ENCODE measurements at regions not wholly inside any gene's neighbourhood (a gene's known extent, or its start where the extent isn't known, plus 50 kb on each side); places are given as distances from the start of the nearest gene placed in this dataset.

DNA sequence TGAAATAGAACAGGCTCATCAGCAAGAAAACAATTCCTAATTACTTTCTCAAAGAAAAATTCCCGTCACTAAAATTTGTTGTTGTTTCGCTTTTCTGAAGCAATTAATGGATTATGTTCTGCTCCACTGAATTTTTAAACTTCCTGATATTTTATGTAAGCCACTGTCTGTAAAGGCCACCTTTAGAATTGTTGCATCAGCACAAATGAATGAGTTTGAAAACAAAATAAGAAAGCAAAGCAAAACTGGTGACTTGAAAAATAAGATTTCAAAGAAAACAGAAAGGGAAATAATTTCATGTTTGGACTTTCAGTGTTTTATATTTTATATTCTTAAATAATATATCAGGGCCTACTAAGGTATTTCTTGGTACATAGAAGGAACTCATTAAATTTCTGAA lies 636.3 kb upstream of the TYRP1 start:
- no peak for ATAC-seq (ENCODE audit: insufficient read depth, low FRiP score)

DNA sequence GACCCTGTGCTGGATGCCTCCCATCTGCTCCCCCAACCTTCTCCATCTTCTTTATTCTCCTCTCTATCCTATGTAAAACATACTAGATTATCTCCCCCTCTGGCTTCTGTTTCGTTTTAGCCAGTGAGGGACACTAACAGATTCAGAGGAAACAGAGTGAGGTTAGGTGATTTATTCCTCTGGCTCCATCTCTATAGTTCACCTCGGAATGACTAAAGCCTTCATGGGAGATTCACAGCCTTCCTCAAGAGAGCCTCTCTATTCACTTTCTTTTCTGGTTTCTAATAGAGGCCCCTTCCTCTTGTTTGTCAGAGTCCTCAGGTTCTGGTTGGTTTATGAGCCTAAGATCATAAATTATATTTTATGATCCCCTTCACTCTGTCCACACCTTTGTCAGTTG lies 633.1 kb upstream of the TYRP1 start:
- Histone ChIP-seq H3K27me3 (ENCODE audit: control insufficient read depth in 3 of 3, insufficient read depth in 3 of 3, low read length in 2 of 3) (no peaks in the 10 kb centered on the region), H3K4me1 (ENCODE audit: control insufficient read depth in 5 of 5, insufficient read depth in 5 of 5, low read length in 5 of 5) (no peaks in the 10 kb centered on the region), H3K4me3 (no peak overlapping the region), H3K36me3 (ENCODE audit: control insufficient read depth in 4 of 4, insufficient read depth in 4 of 4, low read length in 4 of 4) (no peaks in the 10 kb centered on the region), H3K9me3 (ENCODE audit: control insufficient read depth in 4 of 4, insufficient read depth in 3 of 4, low read length in 3 of 4) (no peaks in the 10 kb centered on the region), H3K9ac (ENCODE audit: insufficient read depth in 1 of 2, low read length in 2 of 2) (no peak overlapping the region), H3K27ac (ENCODE audit: low read depth in 1 of 2, low read length in 1 of 2) (no peak overlapping the region)
- DNase-seq (no peak), ATAC-seq (ENCODE audit: insufficient read depth, low FRiP score) (no peak)
- WGBS, 2 donors: 40 to 48% methylated on average over 2 of the region's 2 CpGs
- TF ChIP-seq, protein P1, sequence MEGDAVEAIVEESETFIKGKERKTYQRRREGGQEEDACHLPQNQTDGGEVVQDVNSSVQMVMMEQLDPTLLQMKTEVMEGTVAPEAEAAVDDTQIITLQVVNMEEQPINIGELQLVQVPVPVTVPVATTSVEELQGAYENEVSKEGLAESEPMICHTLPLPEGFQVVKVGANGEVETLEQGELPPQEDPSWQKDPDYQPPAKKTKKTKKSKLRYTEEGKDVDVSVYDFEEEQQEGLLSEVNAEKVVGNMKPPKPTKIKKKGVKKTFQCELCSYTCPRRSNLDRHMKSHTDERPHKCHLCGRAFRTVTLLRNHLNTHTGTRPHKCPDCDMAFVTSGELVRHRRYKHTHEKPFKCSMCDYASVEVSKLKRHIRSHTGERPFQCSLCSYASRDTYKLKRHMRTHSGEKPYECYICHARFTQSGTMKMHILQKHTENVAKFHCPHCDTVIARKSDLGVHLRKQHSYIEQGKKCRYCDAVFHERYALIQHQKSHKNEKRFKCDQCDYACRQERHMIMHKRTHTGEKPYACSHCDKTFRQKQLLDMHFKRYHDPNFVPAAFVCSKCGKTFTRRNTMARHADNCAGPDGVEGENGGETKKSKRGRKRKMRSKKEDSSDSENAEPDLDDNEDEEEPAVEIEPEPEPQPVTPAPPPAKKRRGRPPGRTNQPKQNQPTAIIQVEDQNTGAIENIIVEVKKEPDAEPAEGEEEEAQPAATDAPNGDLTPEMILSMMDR (IDR thresholded peaks at IDR 0.05; ENCODE audit: control extremely low read depth, extremely low read depth): no peak

More for the DNA sequence above, 636.3 kb upstream of the TYRP1 start:
- Histone ChIP-seq H3K4me3 (no peak overlapping the region), H3K4me1 (ENCODE audit: control insufficient read depth in 5 of 5, insufficient read depth in 5 of 5, low read length in 5 of 5) (no peaks in the 10 kb centered on the region), H3K27me3 (ENCODE audit: control insufficient read depth in 3 of 3, insufficient read depth in 3 of 3, low read length in 2 of 3) (no peaks in the 10 kb centered on the region), H3K9me3 (ENCODE audit: control insufficient read depth in 4 of 4, insufficient read depth in 3 of 4, low read length in 3 of 4) (peaks cover 0 to 3% (median 2%) of the 10 kb centered on the region in 4 donors), H3K36me3 (ENCODE audit: control insufficient read depth in 4 of 4, insufficient read depth in 4 of 4, low read length in 4 of 4) (no peaks in the 10 kb centered on the region), H3K9ac (ENCODE audit: insufficient read depth in 1 of 2, low read length in 2 of 2) (no peak overlapping the region), H3K27ac (ENCODE audit: low read depth in 1 of 2, low read length in 1 of 2) (no peak overlapping the region)
- 92% methylated on average over 2 of the region's 2 CpGs for WGBS, 2 donors
- TF ChIP-seq, protein P1 (IDR thresholded peaks at IDR 0.05; ENCODE audit: control extremely low read depth, extremely low read depth): no peak
- DNase-seq: no peak

DNA sequence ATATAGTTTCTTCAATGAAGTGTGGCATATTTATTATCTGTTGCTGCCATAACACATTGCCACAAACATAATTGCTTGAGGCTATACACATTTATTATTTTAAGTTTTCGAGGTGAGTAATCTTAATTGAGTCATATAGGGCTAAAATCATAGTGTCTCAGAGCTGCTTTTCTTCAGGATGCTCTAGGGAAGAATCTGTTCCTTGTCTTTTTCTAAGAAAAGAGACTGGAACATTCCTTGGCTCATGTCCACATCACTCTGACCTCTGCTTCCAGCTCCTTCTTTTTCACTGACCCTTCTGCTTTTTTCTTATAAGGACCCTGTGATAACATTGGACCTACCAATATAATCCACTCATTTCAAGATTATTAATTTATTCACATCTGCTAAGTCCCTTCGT lies 632.4 kb upstream of the TYRP1 start:
- Histone ChIP-seq H3K27ac (ENCODE audit: low read depth in 1 of 2, low read length in 1 of 2) (no peak overlapping the region), H3K36me3 (ENCODE audit: control insufficient read depth in 4 of 4, insufficient read depth in 4 of 4, low read length in 4 of 4) (no peaks in the 10 kb centered on the region), H3K9ac (ENCODE audit: insufficient read depth in 1 of 2, low read length in 2 of 2) (no peak overlapping the region), H3K9me3 (ENCODE audit: control insufficient read depth in 4 of 4, insufficient read depth in 3 of 4, low read length in 3 of 4) (no peaks in the 10 kb centered on the region), H3K27me3 (ENCODE audit: control insufficient read depth in 3 of 3, insufficient read depth in 3 of 3, low read length in 2 of 3) (no peaks in the 10 kb centered on the region), H3K4me1 (ENCODE audit: control insufficient read depth in 5 of 5, insufficient read depth in 5 of 5, low read length in 5 of 5) (no peaks in the 10 kb centered on the region), H3K4me3 (no peak overlapping the region)
- WGBS, 2 donors: 74 to 75% methylated on average over 2 of the region's 2 CpGs
- ATAC-seq (ENCODE audit: insufficient read depth, low FRiP score): no peak
- DNase-seq: no peak
- TF ChIP-seq, protein P1 (IDR thresholded peaks at IDR 0.05; ENCODE audit: control extremely low read depth, extremely low read depth): no peak

DNA sequence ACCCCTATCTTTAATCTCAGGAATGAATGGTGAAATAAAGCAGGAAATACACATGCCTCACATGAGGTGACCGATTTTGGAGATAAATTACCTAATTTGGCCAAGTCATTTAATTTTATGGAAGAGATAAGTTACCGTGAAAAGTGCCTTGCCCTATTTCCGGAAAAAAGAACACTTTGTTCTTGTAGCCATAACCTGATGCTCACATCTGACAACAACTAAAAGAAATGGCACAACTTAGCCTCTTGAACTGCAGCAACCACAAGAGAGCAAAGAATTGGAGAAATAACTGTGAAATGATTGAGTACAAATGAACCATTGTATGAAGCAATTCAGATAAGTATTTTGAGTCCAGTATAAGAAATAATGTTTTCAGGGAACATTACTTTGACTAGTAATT lies 628.1 kb upstream of the TYRP1 start:
- no peak for ATAC-seq (ENCODE audit: insufficient read depth, low FRiP score)
- no peaks in the 10 kb centered on the region for H3K4me1 ChIP-seq (ENCODE audit: control insufficient read depth in 5 of 5, insufficient read depth in 5 of 5, low read length in 5 of 5)
- H3K27ac ChIP-seq (ENCODE audit: low read depth in 1 of 2, low read length in 1 of 2): no peak overlapping the region
- no peaks in the 10 kb centered on the region for H3K36me3 ChIP-seq (ENCODE audit: control insufficient read depth in 4 of 4, insufficient read depth in 4 of 4, low read length in 4 of 4)
- TF ChIP-seq, protein P1 (IDR thresholded peaks at IDR 0.05; ENCODE audit: control extremely low read depth, extremely low read depth): no peak
- no peaks in the 10 kb centered on the region for H3K27me3 ChIP-seq (ENCODE audit: control insufficient read depth in 3 of 3, insufficient read depth in 3 of 3, low read length in 2 of 3)
- DNase-seq: no peak
- no peak overlapping the region for H3K4me3 ChIP-seq
- H3K9ac ChIP-seq (ENCODE audit: insufficient read depth in 1 of 2, low read length in 2 of 2): no peak overlapping the region
- WGBS, 2 donors: 46 to 48% methylated on average over 3 of the region's 3 CpGs
- H3K9me3 ChIP-seq (ENCODE audit: control insufficient read depth in 4 of 4, insufficient read depth in 3 of 4, low read length in 3 of 4): no peaks in the 10 kb centered on the region

Data from lung (tissue), 11 donors.